NCI-H2196 (cell line): ENCODE measurements at regions not wholly inside any gene's neighbourhood (a gene's known extent, or its start where the extent isn't known, plus 50 kb on each side); places are given as distances from the start of the nearest gene placed in this dataset.
"Not testable (repeated sequence)": the region's sequence is repeated elsewhere in the genome, so short reads cannot be mapped to it uniquely, and the experiment has no call there.

Experiments used
- DNase-seq: peaks from one replicate; lab custom pipeline; 2025; ENCODE audit not compliant: unreplicated experiment; lab: John Stamatoyannopoulos, UW

DNA sequence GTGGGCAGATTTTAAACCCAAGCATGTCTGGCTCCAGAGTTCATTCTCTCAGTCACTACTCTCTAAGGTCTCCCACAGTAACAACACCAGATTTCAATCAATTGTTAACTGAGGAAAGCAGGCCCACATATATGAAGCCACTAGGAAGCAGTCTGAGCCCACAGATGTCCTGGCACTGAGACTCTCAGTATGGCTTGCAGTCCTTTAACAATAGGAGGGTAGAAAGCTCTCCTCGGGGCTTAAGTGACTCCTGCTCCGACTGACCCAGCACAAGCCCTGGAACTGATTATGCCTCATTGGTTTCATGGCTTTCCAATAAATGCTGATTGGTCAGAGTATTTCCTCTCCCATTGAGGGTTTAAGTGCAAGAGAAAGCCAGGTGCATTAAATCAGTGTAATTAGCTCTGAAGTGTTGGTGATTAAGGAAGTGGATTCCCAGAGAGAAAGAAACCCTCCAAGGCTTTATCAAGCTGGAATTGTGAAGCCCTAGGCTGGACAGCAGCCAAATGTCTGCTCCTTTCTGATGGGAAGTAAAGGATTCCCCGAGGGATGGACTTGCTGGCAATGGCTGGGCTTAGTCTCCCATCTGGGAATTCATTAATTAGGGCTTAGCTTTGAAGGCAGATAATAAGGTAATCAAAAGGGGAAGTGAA is 76.6 kb upstream of the PROKR2 start:
- DNase-seq = no peak

- no peak for DNase-seq
These were observed 74.0 kb upstream of the PROKR2 start for GRCh38 chr20:5390720-5391119.

GRCh38 chr20:5386846-5387245 is 70.1 kb upstream of the PROKR2 start:
- not testable (repeated sequence) for DNase-seq

- not testable (repeated sequence) for DNase-seq
These were observed 64.8 kb upstream of the PROKR2 start for GRCh38 chr20:5381527-5381926.

- DNase-seq = no peak
These were observed 60.7 kb upstream of the PROKR2 start for GRCh38 chr20:5377484-5377883.

DNA sequence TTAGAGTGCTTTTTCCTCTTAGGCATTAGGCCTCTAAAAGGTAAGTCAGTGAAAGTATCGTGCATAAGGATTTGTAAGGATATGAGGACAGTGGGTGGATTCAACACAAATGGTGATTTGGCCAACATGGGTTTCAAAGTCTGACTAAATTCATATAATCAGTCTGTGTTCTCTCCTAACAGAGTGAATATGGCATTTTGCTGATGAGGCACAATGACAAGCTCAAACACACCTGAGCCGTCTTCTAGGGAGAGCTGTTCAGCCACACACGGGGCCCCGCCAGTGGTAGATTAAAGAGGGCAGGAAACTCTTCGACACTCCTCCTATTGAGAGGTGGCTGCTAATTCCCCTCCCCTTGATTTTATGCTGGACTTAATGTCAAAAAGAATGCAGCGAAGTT is 59.5 kb upstream of the PROKR2 start:
- no peak for DNase-seq

DNA sequence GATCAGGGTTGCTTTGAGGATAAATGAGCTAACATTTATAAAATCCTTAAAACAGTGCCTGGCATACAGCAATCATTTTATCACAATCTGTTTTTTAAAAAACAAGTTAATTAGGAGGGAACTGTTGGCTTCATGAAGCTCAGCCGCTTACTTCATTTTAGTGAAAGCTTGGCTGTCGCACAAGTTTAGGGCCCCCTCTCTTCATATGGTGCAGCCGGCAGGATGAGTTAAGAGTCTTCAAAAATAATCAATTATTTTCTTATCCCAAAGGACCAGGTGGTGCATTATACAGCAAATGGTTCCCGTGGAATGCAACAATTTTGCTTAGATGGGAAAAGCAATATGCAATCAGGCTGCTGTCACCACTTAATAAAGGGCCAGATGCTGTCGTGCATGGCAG is 57.4 kb upstream of the PROKR2 start:
- no peak for DNase-seq

- DNase-seq = no peak
These were observed 55.6 kb upstream of the PROKR2 start for GRCh38 chr20:5372371-5372770.

- DNase-seq = no peak
These were observed 52.9 kb upstream of the PROKR2 start for GRCh38 chr20:5369629-5370028.
